ENCODE measurements at regions not wholly inside any gene's neighbourhood (a gene's known extent, or its start where the extent isn't known, plus 50 kb on each side); places are given as distances from the start of the nearest gene placed in this dataset.

DNA sequence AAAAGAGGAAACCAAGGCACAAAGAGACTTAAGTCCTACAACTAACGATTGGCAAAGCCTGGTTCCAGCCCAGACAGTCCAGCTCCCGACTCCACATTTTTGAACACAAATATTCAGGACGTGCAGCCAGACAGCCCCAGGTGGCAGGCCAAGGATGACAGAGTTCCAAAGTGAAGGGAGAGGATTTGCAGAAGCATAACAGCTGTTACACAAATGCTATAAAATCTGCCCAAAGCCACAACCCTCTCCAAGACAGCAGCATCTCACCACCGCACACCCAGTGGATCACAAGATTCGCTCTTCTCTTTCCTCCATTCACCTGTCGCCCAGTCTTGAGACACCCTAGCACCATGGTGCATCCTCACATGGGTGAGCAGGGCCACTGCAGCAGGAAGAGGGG, 227.1 kb upstream of the ID2 start:
- TF ChIP-seq POLR2A (IDR thresholded peaks at IDR 0.05; ENCODE audit: low read depth) (no peak), POLR2AphosphoS5 (IDR thresholded peaks at IDR 0.05) (no peak)
- TF ChIP-seq, protein P1, sequence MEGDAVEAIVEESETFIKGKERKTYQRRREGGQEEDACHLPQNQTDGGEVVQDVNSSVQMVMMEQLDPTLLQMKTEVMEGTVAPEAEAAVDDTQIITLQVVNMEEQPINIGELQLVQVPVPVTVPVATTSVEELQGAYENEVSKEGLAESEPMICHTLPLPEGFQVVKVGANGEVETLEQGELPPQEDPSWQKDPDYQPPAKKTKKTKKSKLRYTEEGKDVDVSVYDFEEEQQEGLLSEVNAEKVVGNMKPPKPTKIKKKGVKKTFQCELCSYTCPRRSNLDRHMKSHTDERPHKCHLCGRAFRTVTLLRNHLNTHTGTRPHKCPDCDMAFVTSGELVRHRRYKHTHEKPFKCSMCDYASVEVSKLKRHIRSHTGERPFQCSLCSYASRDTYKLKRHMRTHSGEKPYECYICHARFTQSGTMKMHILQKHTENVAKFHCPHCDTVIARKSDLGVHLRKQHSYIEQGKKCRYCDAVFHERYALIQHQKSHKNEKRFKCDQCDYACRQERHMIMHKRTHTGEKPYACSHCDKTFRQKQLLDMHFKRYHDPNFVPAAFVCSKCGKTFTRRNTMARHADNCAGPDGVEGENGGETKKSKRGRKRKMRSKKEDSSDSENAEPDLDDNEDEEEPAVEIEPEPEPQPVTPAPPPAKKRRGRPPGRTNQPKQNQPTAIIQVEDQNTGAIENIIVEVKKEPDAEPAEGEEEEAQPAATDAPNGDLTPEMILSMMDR (IDR thresholded peaks at IDR 0.05) = no peak

All from esophagus muscularis mucosa (tissue), 3 donors.